HG02852 (cell line): ENCODE measurements at regions not wholly inside any gene's neighbourhood (a gene's known extent, or its start where the extent isn't known, plus 50 kb on each side); places are given as distances from the start of the nearest gene placed in this dataset.
"Not testable (repeated sequence)": the region's sequence is repeated elsewhere in the genome, so short reads cannot be mapped to it uniquely, and the experiment has no call there.

Source experiments
- ATAC-seq: cut with Tn5 transposase; IDR thresholded peaks from one replicate; pipeline ENCODE4 v1.9.1; 2021; ENCODE audit warnings: mild to moderate bottlenecking, moderate library complexity; ENCODE audit not compliant: unreplicated experiment

GRCh38 chr14:49159081-49159480 is 427.1 kb downstream of the RPS29 start:
- no peak for ATAC-seq

GRCh38 chr14:49139593-49139992 is 446.6 kb downstream of the RPS29 start:
- ATAC-seq: no peak

GRCh38 chr14:49134940-49135339 is 451.2 kb downstream of the RPS29 start:
- no peak for ATAC-seq

GRCh38 chr14:49121246-49121645 is 464.9 kb downstream of the RPS29 start:
- no peak for ATAC-seq

- no peak for ATAC-seq
These were observed 471.9 kb downstream of the RPS29 start for GRCh38 chr14:49114161-49114893.

GRCh38 chr14:49106741-49107667 is 479.2 kb downstream of the RPS29 start:
- ATAC-seq: no peak

- ATAC-seq: no peak
These were observed 480.2 kb downstream of the RPS29 start for GRCh38 chr14:49105956-49106355.

GRCh38 chr14:49105512-49105911 is 480.7 kb downstream of the RPS29 start:
- no peak for ATAC-seq

GRCh38 chr14:49092345-49092744 is 493.8 kb downstream of the RPS29 start:
- no peak for ATAC-seq

- no peak for ATAC-seq
These were observed 497.1 kb downstream of the RPS29 start for GRCh38 chr14:49089107-49089506.

GRCh38 chr14:49073292-49073691 is 512.9 kb downstream of the RPS29 start:
- ATAC-seq: not testable (repeated sequence)

GRCh38 chr14:49058511-49058910 is 527.7 kb downstream of the RPS29 start:
- ATAC-seq: no peak

GRCh38 chr14:49057838-49058510 is 528.2 kb downstream of the RPS29 start:
- no peak for ATAC-seq

GRCh38 chr14:49056021-49056420 is 530.2 kb downstream of the RPS29 start:
- ATAC-seq: no peak

GRCh38 chr14:49052521-49052920 is 533.7 kb downstream of the RPS29 start:
- no peak for ATAC-seq

GRCh38 chr14:49051328-49052060 is 534.7 kb downstream of the RPS29 start:
- ATAC-seq: no peak

- ATAC-seq: no peak
These were observed 535.4 kb downstream of the RPS29 start for GRCh38 chr14:49050822-49051221.

GRCh38 chr14:49049711-49050110 is 536.5 kb downstream of the RPS29 start:
- ATAC-seq: no peak

GRCh38 chr14:49044981-49045380 is 541.2 kb downstream of the RPS29 start:
- ATAC-seq: no peak

GRCh38 chr14:49036984-49037516 is 549.1 kb downstream of the RPS29 start:
- no peak for ATAC-seq
